ENCODE measurements at regions not wholly inside any gene's neighbourhood (a gene's known extent, or its start where the extent isn't known, plus 50 kb on each side); places are given as distances from the start of the nearest gene placed in this dataset.
"Not testable (repeated sequence)": the region's sequence is repeated elsewhere in the genome, so short reads cannot be mapped to it uniquely, and the experiment has no call there.

- no peak overlapping the region for H3K27ac ChIP-seq (ENCODE audit: low read depth, low read length)
- H3K79me2 ChIP-seq (ENCODE audit: control insufficient read depth, low read length): no peaks in the 10 kb centered on the region
- H3K36me3 ChIP-seq (ENCODE audit: control insufficient read depth, low read length): no peaks in the 10 kb centered on the region
- TF ChIP-seq EZH2phosphoT487 (IDR thresholded peaks at IDR 0.05; ENCODE audit: borderline replicate concordance, low read length): no peak
- TF ChIP-seq CTCF (IDR thresholded peaks at IDR 0.05; ENCODE audit: low read depth, low read length, poor library complexity, severe bottlenecking): no peak
- H3K27me3 ChIP-seq (ENCODE audit: control insufficient read depth, low read length): peaks cover 5% of the 10 kb centered on the region
- no peaks in the 10 kb centered on the region for H3K9me3 ChIP-seq (ENCODE audit: control insufficient read depth, insufficient read depth, low read length)
- no peaks in the 10 kb centered on the region for H3K9me2 ChIP-seq (replicated peaks; ENCODE audit: control insufficient read depth, low read length)
- H3K4me2 ChIP-seq (ENCODE audit: low read length): no peak overlapping the region
- no peaks in the 10 kb centered on the region for H4K20me1 ChIP-seq (ENCODE audit: control insufficient read depth, insufficient read depth, low read depth, low read length)
- H3K4me1 ChIP-seq (ENCODE audit: control insufficient read depth, low read length): no peaks in the 10 kb centered on the region
- no peaks in the 10 kb centered on the region for H3F3A ChIP-seq (ENCODE audit: control insufficient read depth, insufficient read depth)
- no peak overlapping the region for H3K4me3 ChIP-seq (ENCODE audit: low read length)
Observed at GRCh38 chr22:49685116-49685515, 142.6 kb downstream of the BRD1 start.

- H3K9me2 ChIP-seq (replicated peaks; ENCODE audit: control insufficient read depth, low read length): no peaks in the 10 kb centered on the region
- H4K20me1 ChIP-seq (ENCODE audit: control insufficient read depth, insufficient read depth, low read depth, low read length): no peaks in the 10 kb centered on the region
- H3K79me2 ChIP-seq (ENCODE audit: control insufficient read depth, low read length): no peaks in the 10 kb centered on the region
- peaks cover 9% of the 10 kb centered on the region for H3K27me3 ChIP-seq (ENCODE audit: control insufficient read depth, low read length)
- H3F3A ChIP-seq (ENCODE audit: control insufficient read depth, insufficient read depth): no peaks in the 10 kb centered on the region
- H3K36me3 ChIP-seq (ENCODE audit: control insufficient read depth, low read length): no peaks in the 10 kb centered on the region
- no peaks in the 10 kb centered on the region for H3K9me3 ChIP-seq (ENCODE audit: control insufficient read depth, insufficient read depth, low read length)
- H3K27ac ChIP-seq (ENCODE audit: low read depth, low read length): no peak overlapping the region
- no peaks in the 10 kb centered on the region for H3K4me1 ChIP-seq (ENCODE audit: control insufficient read depth, low read length)
- H3K4me2 ChIP-seq (ENCODE audit: low read length): no peak overlapping the region
- H3K4me3 ChIP-seq (ENCODE audit: low read length): no peak overlapping the region
- TF ChIP-seq CTCF (IDR thresholded peaks at IDR 0.05; ENCODE audit: low read depth, low read length, poor library complexity, severe bottlenecking) (no peak), EZH2phosphoT487 (IDR thresholded peaks at IDR 0.05; ENCODE audit: borderline replicate concordance, low read length) (no peak)
Observed at GRCh38 chr22:49683032-49683431, 144.6 kb downstream of the BRD1 start.

DNA sequence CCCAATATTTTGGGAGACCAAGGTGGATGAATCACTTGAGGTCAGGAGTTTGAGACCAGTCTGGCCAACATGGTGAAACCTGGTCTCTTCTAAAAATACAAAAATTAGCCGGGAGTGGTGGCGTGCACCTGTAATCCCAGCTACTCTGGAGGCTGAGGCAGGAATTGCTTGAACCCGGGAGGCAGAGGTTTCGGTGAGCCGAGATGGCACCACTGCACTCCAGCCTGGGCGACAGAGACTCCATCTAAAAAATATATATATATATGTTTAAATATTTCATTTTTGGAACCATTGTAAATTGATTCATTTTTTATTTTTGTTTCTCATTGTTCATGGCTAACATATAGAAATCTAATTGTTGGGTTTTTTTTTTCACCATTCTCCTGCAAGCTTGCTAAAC, 146.9 kb downstream of the BRD1 start:
- not testable (repeated sequence) for H3F3A ChIP-seq (ENCODE audit: control insufficient read depth, insufficient read depth); H3K27ac ChIP-seq (ENCODE audit: low read depth, low read length); H4K20me1 ChIP-seq (ENCODE audit: control insufficient read depth, insufficient read depth, low read depth, low read length); H3K36me3 ChIP-seq (ENCODE audit: control insufficient read depth, low read length); H3K79me2 ChIP-seq (ENCODE audit: control insufficient read depth, low read length); H3K9me2 ChIP-seq (replicated peaks; ENCODE audit: control insufficient read depth, low read length); H3K9me3 ChIP-seq (ENCODE audit: control insufficient read depth, insufficient read depth, low read length); H3K4me2 ChIP-seq (ENCODE audit: low read length); H3K4me3 ChIP-seq (ENCODE audit: low read length); H3K4me1 ChIP-seq (ENCODE audit: control insufficient read depth, low read length)
- peaks cover 14% of the 10 kb centered on the region for H3K27me3 ChIP-seq (ENCODE audit: control insufficient read depth, low read length)

DNA sequence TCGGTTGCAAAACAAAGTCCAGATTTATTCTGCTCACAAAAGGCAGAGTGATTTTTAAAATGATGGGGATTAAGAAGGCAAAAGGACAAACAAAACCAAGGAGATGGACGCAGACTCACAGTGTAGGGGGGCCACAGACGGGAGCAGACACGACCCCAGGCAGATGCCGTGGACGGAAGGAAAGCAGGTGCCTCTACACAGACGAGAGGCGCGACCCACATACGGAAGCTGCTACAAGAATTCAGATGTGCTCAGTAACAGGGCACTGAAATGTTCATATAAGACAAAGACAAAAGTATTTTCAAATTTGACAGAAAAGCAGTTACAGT, 148.9 kb downstream of the BRD1 start:
- Histone ChIP-seq H3K4me2 (ENCODE audit: low read length) (no peak overlapping the region), H4K20me1 (ENCODE audit: control insufficient read depth, insufficient read depth, low read depth, low read length) (no peaks in the 10 kb centered on the region), H3K79me2 (ENCODE audit: control insufficient read depth, low read length) (no peaks in the 10 kb centered on the region), H3K27ac (ENCODE audit: low read depth, low read length) (no peak overlapping the region), H3F3A (ENCODE audit: control insufficient read depth, insufficient read depth) (no peaks in the 10 kb centered on the region), H3K9me2 (replicated peaks; ENCODE audit: control insufficient read depth, low read length) (no peaks in the 10 kb centered on the region), H3K36me3 (ENCODE audit: control insufficient read depth, low read length) (no peaks in the 10 kb centered on the region), H3K9me3 (ENCODE audit: control insufficient read depth, insufficient read depth, low read length) (no peaks in the 10 kb centered on the region), H3K27me3 (ENCODE audit: control insufficient read depth, low read length) (peaks cover 22% of the 10 kb centered on the region), H3K4me1 (ENCODE audit: control insufficient read depth, low read length) (no peaks in the 10 kb centered on the region), H3K4me3 (ENCODE audit: low read length) (no peak overlapping the region)
- TF ChIP-seq EZH2phosphoT487 (IDR thresholded peaks at IDR 0.05; ENCODE audit: borderline replicate concordance, low read length): no peak
- TF ChIP-seq CTCF (IDR thresholded peaks at IDR 0.05; ENCODE audit: low read depth, low read length, poor library complexity, severe bottlenecking): no peak
